SK-N-MC (cell line): ENCODE measurements at regions not wholly inside any gene's neighbourhood (a gene's known extent, or its start where the extent isn't known, plus 50 kb on each side); places are given as distances from the start of the nearest gene placed in this dataset.

Experiments
- DNase-seq: peaks from one replicate; pipeline ENCODE4 v3.0.0-alpha.2; 2011; ENCODE audit warnings: low read depth, low spot score
- H3K27ac ChIP-seq: fragments of 200-600 bp; sonication (generic); 2 replicates; pipeline ENCODE4 v1.5.1; 2016; ENCODE audit warnings: mixed run types
- H3K36me3 ChIP-seq: fragments of 200-600 bp; sonication (generic); 2 replicates; pipeline ENCODE4 v1.6.1; 2017; ENCODE audit warnings: antibody characterized with exemption, low read length, mixed read lengths; ENCODE audit not compliant: insufficient read depth
- H3K4me3 ChIP-seq: fragments of 200-600 bp; sonication (generic); 2 replicates; pipeline ENCODE4 v1.5.1; 2016
- H3K9ac ChIP-seq: fragments of 200-600 bp; sonication (generic); 2 replicates; pipeline ENCODE4 v1.8.0; 2017; ENCODE audit warnings: mixed run types, mixed read lengths; ENCODE audit not compliant: insufficient read length
- H3K9me3 ChIP-seq: fragments of 200-600 bp; sonication (generic); 2 replicates; pipeline ENCODE4 v1.6.1; 2017; ENCODE audit warnings: low read depth, mild to moderate bottlenecking, antibody characterized with exemption, low read length, moderate library complexity, mixed read lengths
- EZH2 ChIP-seq: fragments of 200-600 bp; sonication (generic); IDR thresholded peaks from one replicate; pipeline ENCODE4 v1.6.1; 2017; ENCODE audit warnings: antibody characterized with exemption
- FOXP2 ChIP-seq: optimal IDR thresholded peaks from 2 replicates; pipeline ENCODE3; 2011; ENCODE audit warnings: mild to moderate bottlenecking, moderate library complexity; ENCODE audit not compliant: insufficient read depth; ENCODE audit errors: extremely low read length, control extremely low read depth
- POLR2AphosphoS5 ChIP-seq: IDR thresholded peaks from 2 replicates; pipeline ENCODE4 v1.6.1; 2012; ENCODE audit warnings: mild to moderate bottlenecking, low read depth, low read length, borderline replicate concordance

DNA sequence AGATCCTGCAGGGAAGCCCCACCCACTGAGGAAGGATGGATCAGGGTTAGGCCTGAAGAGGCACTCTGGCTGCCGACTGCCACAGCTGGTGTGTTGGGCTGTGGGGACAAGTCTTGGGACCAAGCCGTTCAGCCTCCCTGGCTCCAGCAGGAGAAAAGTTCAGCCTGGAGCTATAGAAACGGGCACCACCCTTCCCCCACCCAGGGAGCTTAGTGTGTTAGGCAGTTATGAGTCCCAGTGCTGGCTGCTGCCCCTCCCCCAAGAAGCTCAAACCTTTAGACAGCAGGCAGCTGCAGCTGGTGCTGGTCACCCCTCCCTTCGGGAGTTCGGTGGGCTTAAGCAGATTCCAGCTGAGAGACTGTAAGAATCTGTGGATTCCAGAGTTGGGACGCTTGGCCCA lies 447.1 kb upstream of the HS6ST1 start:
- TF ChIP-seq EZH2 (no peak), FOXP2 (no peak), POLR2AphosphoS5 (no peak)
- H3K9ac ChIP-seq = no peak overlapping the region
- H3K36me3 ChIP-seq = no peaks in the 10 kb centered on the region
- H3K27ac ChIP-seq = no peak overlapping the region
- H3K4me3 ChIP-seq = no peak overlapping the region
- H3K9me3 ChIP-seq = no peaks in the 10 kb centered on the region
- no peak for DNase-seq

DNA sequence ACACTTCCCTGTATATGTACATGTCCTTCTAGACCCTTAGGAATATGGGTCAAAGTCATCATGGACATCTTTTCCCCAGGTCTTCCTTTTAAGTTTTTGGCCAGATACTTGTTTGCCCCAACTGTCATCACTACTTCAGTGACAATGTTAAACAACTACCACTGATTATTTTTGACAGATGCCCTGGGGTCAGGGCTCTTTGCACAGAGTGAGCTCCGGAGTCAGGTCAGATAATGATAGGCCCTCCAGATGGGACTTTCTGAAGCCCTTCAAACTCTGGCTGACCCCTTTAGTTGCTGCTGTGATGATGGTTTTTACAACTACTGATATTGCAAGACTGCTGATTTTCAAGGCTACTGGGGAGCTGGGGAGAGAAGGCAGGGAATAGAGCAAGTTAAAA lies 449.4 kb upstream of the HS6ST1 start:
- Histone ChIP-seq H3K36me3 (no peaks in the 10 kb centered on the region), H3K4me3 (no peak overlapping the region), H3K9me3 (no peaks in the 10 kb centered on the region), H3K9ac (no peak overlapping the region), H3K27ac (no peak overlapping the region)
- no peak for DNase-seq
- TF ChIP-seq FOXP2 = no peak
- no peak for TF ChIP-seq POLR2AphosphoS5
- TF ChIP-seq EZH2 = no peak

DNA sequence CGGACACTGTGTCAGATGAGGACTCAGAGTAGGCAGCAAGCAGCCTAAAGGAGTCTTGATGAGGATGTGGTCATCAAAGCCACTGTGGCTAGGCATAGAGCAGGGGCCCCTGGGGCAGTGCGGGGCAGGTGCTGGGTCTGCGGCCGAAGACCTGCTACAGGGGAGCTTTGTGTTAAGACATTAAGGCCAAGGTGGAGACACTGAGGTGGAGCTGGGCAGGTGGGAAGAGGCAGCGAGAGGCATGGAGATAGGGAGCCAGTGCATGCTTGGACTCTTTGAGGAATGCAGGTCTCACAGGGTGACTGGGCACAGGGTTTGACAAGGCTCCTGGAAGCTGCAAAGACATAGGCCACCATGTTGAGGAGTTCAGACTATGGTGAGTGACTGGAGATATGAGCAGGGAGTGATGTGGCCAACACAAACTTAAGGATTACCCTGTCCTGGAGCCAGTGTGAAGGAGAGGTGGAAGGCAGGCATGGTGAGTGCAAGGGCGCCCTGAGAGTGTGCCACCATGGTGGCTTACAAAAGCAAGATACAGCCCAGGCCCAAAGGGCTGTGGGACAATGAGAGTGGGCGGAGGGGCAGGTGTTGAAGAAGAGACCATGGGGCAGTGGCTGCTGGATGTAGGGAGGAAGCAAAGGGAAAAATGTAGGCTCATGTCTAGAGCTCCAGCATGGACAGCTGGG lies 450.9 kb upstream of the HS6ST1 start:
- H3K9ac ChIP-seq = no peak overlapping the region
- no peak overlapping the region for H3K27ac ChIP-seq
- no peak overlapping the region for H3K4me3 ChIP-seq
- TF ChIP-seq POLR2AphosphoS5 = no peak
- TF ChIP-seq FOXP2 = no peak
- TF ChIP-seq EZH2 = no peak
- no peak for DNase-seq
- H3K36me3 ChIP-seq = no peaks in the 10 kb centered on the region
- H3K9me3 ChIP-seq = no peaks in the 10 kb centered on the region

DNA sequence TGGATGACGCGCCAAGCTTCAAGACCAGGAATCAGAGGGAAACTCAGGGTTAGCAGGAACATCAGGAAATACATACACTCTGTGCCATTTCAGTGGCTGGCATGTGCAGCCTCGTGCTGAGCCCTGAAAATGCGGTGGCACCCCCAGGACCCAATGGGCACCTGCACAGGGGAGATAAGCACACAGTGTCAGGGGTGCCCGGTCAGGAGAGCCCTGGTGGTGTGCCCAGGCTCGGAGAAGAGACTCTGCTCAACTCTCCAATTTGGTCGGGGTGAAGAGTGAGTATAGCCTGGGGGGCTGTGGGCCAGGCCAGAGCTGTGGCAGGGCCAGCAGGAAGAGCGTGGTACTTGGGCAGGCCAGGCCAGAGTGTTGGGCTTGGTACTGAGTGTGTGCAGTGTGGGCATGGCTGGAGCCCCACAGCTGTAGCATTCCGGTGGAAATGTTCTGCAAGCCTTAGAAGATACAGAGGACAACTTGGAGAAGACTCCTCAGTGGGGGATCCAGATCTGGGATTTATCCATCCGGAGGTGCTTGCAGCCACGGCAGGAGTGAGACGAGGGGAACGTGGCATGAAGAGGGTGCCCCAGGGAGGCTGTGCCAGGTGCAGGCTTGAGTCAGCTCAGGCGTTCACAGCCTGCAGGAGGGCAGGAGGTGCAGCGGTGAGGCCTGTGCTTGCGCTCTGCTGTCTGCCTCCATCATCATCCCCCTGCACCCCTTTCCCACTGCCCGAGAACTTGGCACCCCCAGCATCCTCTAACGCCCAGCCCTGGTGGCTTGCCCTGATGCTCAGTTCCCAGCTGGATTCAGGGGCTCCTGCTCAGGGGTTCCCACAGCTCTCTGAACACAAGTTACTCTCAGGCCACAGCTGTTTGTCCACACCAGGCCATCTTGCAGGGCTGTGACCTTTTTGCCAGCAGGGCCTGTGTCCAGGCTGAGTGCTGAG lies 451.7 kb upstream of the HS6ST1 start:
- H3K9ac ChIP-seq = no peak overlapping the region
- H3K27ac ChIP-seq = no peak overlapping the region
- H3K9me3 ChIP-seq = no peaks in the 10 kb centered on the region
- no peak overlapping the region for H3K4me3 ChIP-seq
- no peak for DNase-seq
- no peaks in the 10 kb centered on the region for H3K36me3 ChIP-seq
- TF ChIP-seq POLR2AphosphoS5 = no peak
- TF ChIP-seq FOXP2 = no peak
- no peak for TF ChIP-seq EZH2

DNA sequence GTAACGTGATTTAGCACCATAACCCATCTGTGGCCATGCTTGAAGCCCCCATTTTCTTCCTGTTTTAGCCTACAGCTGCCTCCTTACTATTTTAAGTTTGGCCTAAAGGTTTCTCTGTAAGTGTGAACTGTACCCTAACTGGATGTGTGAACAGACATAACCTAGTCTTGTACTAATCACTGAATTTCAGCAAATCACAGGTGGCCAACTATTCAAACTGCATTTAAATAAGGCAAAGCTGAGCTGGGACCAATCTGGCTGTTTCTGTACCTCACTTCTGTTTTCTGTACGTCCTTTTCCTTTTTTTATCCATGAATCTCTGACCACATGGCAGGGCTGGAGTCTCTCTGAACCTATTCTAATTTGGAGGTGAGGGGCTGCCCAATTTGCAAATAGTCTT lies 452.7 kb upstream of the HS6ST1 start:
- no peak for DNase-seq
- H3K9me3 ChIP-seq = no peaks in the 10 kb centered on the region

DNA sequence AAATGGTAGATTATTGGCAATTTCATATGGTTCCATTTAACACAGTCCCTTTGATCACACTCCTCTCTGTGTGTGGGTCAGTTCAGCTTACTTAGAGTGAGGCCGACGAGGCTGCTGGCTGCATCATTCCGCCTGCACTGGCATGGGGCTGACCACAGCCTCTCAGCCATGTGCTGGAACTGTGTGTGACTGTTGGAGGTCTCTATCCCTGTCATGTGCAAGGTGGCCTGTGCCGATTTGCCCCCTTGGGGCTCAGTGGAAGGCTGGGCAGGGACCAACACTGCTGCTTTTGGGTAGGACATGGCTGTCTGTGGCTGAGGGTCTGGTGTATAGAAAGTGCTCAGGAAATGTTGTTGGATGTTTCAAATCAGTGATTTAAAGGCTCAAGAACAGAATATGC lies 454.0 kb upstream of the HS6ST1 start:
- no peak overlapping the region for H3K27ac ChIP-seq
- no peak for TF ChIP-seq FOXP2
- TF ChIP-seq EZH2 = no peak
- no peak overlapping the region for H3K9ac ChIP-seq
- H3K4me3 ChIP-seq = no peak overlapping the region
- DNase-seq = no peak
- H3K36me3 ChIP-seq = no peaks in the 10 kb centered on the region
- no peaks in the 10 kb centered on the region for H3K9me3 ChIP-seq

More for the DNA sequence above, 452.7 kb upstream of the HS6ST1 start:
- Histone ChIP-seq H3K9ac (no peak overlapping the region), H3K4me3 (no peak overlapping the region), H3K27ac (no peak overlapping the region), H3K36me3 (no peaks in the 10 kb centered on the region)
- TF ChIP-seq EZH2 (no peak), FOXP2 (no peak), POLR2AphosphoS5 (no peak)

DNA sequence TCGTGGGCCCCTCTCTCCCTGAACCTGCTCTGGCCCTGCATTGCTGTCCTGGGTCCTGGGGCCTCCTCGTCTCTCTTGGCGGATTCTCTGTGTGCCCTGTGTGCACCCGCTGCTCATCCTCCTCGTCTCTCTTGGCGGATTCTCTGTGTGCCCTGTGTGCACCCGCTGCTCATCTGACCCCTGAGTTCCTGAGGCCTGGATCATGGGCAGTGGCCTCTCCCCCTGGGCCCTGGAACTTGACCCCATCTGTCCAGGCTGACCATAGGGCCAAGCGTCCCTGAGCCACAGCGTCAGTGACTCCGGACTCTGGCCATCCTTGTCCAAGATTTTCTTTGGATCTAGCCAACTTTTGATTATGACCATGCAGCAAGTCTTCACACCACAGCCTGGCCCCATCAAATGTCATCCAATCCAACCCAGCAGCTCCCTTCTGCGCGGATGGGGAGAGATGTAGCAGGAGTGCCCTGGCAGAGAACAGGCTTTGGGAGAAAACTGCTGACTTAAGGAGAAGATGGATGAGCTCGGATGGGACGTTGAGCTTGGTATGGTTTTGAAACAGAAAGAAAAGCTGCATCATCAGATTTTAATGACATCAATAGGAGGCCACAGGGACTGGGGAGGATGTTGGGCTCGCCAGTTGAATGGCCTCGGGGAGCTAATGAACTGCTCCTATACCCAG lies 455.1 kb upstream of the HS6ST1 start:
- Histone ChIP-seq H3K9me3 (no peaks in the 10 kb centered on the region), H3K4me3 (no peak overlapping the region), H3K9ac (no peak overlapping the region), H3K27ac (no peak overlapping the region), H3K36me3 (no peaks in the 10 kb centered on the region)
- TF ChIP-seq FOXP2 (no peak), EZH2 (no peak), POLR2AphosphoS5 (no peak)
- no peak for DNase-seq

DNA sequence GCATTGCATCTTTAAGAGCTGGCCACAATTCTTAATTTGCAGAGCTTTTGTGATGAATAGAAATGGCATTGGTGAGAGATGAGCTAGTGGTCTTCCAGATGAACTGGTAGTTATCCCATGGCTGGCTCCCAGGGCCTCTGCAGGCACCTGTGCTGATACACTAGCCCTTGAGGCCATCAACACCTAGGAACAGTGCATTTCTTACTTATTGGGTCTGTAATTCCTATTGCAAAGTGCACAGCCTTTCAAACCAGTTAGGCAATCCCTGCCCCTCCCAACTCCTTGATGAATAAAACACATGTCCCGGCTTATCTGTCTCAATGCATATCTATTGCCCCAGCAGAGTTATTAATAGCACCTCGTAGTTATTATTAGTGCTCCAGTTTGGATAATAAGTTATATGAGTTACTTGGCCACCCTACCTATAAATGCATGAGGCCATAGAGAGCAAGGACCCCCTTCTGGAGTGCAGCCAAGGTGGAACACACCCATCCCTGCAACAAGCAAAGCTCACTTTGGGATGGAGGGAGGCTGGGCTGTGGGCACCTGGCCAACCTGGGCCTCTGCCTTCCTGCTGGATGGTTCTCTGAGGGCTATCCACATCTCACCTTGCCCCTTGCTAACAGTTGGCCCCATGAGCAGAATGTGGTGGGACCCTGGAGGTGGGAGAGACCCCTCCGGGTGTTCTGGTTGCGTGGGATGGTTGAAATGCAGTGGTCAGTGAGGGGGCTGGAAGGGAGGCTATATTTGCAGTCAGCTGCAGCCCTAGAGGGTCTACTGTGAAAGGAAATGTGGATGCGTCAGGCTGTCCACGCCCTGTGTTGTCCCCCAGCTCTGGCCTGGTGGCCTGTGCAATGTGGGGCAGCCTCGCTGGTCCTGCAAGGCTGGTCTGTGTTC lies 455.9 kb upstream of the HS6ST1 start:
- no peak for DNase-seq
- Histone ChIP-seq H3K4me3 (no peak overlapping the region), H3K9me3 (no peaks in the 10 kb centered on the region), H3K9ac (no peak overlapping the region), H3K36me3 (no peaks in the 10 kb centered on the region), H3K27ac (no peak overlapping the region)
- no peak for TF ChIP-seq FOXP2
- TF ChIP-seq EZH2 = no peak
- no peak for TF ChIP-seq POLR2AphosphoS5
